GM19035 (cell line): ENCODE measurements at regions not wholly inside any gene's neighbourhood (a gene's known extent, or its start where the extent isn't known, plus 50 kb on each side); places are given as distances from the start of the nearest gene placed in this dataset.
"Not testable (repeated sequence)": the region's sequence is repeated elsewhere in the genome, so short reads cannot be mapped to it uniquely, and the experiment has no call there.

ENCODE experiments used
- ATAC-seq: cut with Tn5 transposase; IDR thresholded peaks from one replicate; pipeline ENCODE4 v1.9.1; 2021; ENCODE audit not compliant: unreplicated experiment

GRCh38 chr3:63094642-63095408 is 183.3 kb upstream of the SYNPR start:
- no peak for ATAC-seq

GRCh38 chr3:63096248-63097058 is 181.7 kb upstream of the SYNPR start:
- no peak for ATAC-seq

- ATAC-seq, result no peak
These were observed 180.7 kb upstream of the SYNPR start for GRCh38 chr3:63097396-63097795.

- ATAC-seq, result no peak
These were observed 161.2 kb upstream of the SYNPR start for GRCh38 chr3:63116922-63117321.

GRCh38 chr3:63124090-63124489 is 154.0 kb upstream of the SYNPR start:
- ATAC-seq, result no peak

GRCh38 chr3:63126530-63126929 is 151.6 kb upstream of the SYNPR start:
- ATAC-seq, result no peak

GRCh38 chr3:63128380-63128779 is 149.7 kb upstream of the SYNPR start:
- ATAC-seq, result no peak

- no peak for ATAC-seq
These were observed 147.5 kb upstream of the SYNPR start for GRCh38 chr3:63130625-63131024.

GRCh38 chr3:63132461-63133250 is 145.5 kb upstream of the SYNPR start:
- no peak for ATAC-seq

GRCh38 chr3:63135367-63135766 is 142.7 kb upstream of the SYNPR start:
- ATAC-seq, result no peak

GRCh38 chr3:63136249-63136648 is 141.9 kb upstream of the SYNPR start:
- ATAC-seq, result not testable (repeated sequence)

- ATAC-seq, result no peak
These were observed 135.4 kb upstream of the SYNPR start for GRCh38 chr3:63142681-63143080.

GRCh38 chr3:63146154-63146553 is 132.0 kb upstream of the SYNPR start:
- ATAC-seq, result no peak

GRCh38 chr3:63150880-63151279 is 127.2 kb upstream of the SYNPR start:
- no peak for ATAC-seq

- no peak for ATAC-seq
These were observed 126.2 kb upstream of the SYNPR start for GRCh38 chr3:63151897-63152296.

- no peak for ATAC-seq
These were observed 118.3 kb upstream of the SYNPR start for GRCh38 chr3:63159764-63160163.

GRCh38 chr3:63167113-63167512 is 111.0 kb upstream of the SYNPR start:
- ATAC-seq, result no peak

- ATAC-seq, result no peak
These were observed 109.9 kb upstream of the SYNPR start for GRCh38 chr3:63168179-63168578.

GRCh38 chr3:63179862-63180522 is 98.1 kb upstream of the SYNPR start:
- ATAC-seq, result no peak

GRCh38 chr3:63192248-63192647 is 85.9 kb upstream of the SYNPR start:
- ATAC-seq, result no peak

GRCh38 chr3:63193647-63194046 is 84.5 kb upstream of the SYNPR start:
- ATAC-seq, result no peak
